ENCODE measurements at regions not wholly inside any gene's neighbourhood (a gene's known extent, or its start where the extent isn't known, plus 50 kb on each side); places are given as distances from the start of the nearest gene placed in this dataset.

DNA sequence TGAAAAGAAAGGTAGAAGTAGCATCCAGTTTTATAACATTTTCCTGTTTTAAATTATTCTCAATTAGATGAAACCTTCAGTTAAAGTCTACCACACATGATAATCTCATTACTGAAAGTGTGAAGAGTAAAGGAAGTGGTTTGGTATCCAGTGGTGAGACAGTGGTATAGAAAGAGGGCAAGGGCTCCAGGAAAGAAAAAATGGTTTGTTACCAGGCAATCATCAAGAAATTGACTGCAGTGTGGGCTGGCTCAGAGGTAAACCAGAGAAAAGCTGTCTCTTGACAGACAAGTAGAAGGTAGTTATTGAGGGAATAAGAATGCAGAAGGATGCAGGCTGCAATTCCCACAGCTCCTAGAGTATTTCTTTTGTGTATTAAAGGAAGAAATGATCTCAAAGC is 406.2 kb downstream of the TLL1 start (continued):
- TF ChIP-seq JUN (IDR thresholded peaks at IDR 0.05; ENCODE audit: low read depth, low read length) (no peak), SAP30 (IDR thresholded peaks at IDR 0.05; ENCODE audit: insufficient read depth, insufficient replicate concordance, low read length) (no peak), FOSL1 (IDR thresholded peaks at IDR 0.05; ENCODE audit: insufficient read depth, low read depth, low read length) (no peak)
